Subcutaneous abdominal adipose tissue (tissue), 5 donors: ENCODE measurements at regions not wholly inside any gene's neighbourhood (a gene's known extent, or its start where the extent isn't known, plus 50 kb on each side); places are given as distances from the start of the nearest gene placed in this dataset.

Experiments used
- H3K27ac ChIP-seq: one replicate; pipeline ENCODE4 v1.7.0; 2013; ENCODE audit warnings: low read depth, mild to moderate bottlenecking, inconsistent platforms, low read length, moderate library complexity
- H3K27me3 ChIP-seq, 5 donors: one replicate each; pipeline ENCODE4 v1.7.0; 2013; ENCODE audit warnings: low read length in 5 of 5, inconsistent platforms in 1 of 5; ENCODE audit not compliant: control insufficient read depth in 5 of 5, insufficient read depth in 4 of 5
- H3K36me3 ChIP-seq, 5 donors: one replicate each; pipeline ENCODE4 v1.7.0; 2013; ENCODE audit warnings: low read length in 5 of 5; ENCODE audit not compliant: control insufficient read depth in 5 of 5, insufficient read depth in 5 of 5
- H3K4me1 ChIP-seq, 5 donors: one replicate each; pipeline ENCODE4 v1.7.0; 2013; ENCODE audit warnings: low read length in 5 of 5, mild to moderate bottlenecking in 3 of 5, moderate library complexity in 1 of 5; ENCODE audit not compliant: control insufficient read depth in 5 of 5, insufficient read depth in 5 of 5
- H3K4me3 ChIP-seq, 5 donors: one replicate each; pipeline ENCODE4 v1.7.0; 2013; ENCODE audit warnings: low read length in 5 of 5, low read depth in 1 of 5
- H3K9ac ChIP-seq, 5 donors: one replicate each; pipeline ENCODE4 v1.7.0; 2013; ENCODE audit warnings: low read length in 5 of 5, mild to moderate bottlenecking in 4 of 5, moderate library complexity in 3 of 5
- H3K9me3 ChIP-seq, 5 donors: one replicate each; pipeline ENCODE4 v1.7.0; 2013; ENCODE audit warnings: low read length in 5 of 5; ENCODE audit not compliant: control insufficient read depth in 5 of 5
- donor health status: healthy.
- donor health status: healthy.
- donor health status: healthy.
- donor health status: healthy.
- donor health status: healthy.

DNA sequence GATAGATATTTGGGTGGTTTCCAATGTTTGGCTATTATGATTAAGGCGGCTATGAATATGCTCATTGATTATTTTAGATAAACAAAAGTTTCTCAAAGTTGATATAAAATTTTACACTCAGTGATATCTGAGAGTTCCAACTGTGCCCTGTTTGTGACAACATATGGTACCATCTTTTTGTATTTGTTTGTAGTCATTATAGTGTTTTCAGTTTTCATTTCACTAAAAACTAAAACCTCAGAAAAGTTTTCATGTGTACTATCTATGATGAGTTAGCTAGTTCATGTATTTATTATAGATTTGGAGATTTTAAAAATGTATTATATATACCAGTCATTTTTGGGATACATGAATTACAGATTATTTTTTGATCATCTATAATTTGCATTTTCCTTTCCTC, 1111.4 kb downstream of the CDH18 start:
- Histone ChIP-seq H3K9ac (no peak overlapping the region), H3K4me3 (no peak overlapping the region), H3K27ac (no peak overlapping the region), H3K36me3 (no peaks in the 10 kb centered on the region), H3K4me1 (no peaks in the 10 kb centered on the region), H3K9me3 (no peaks in the 10 kb centered on the region), H3K27me3 (no peaks in the 10 kb centered on the region)

DNA sequence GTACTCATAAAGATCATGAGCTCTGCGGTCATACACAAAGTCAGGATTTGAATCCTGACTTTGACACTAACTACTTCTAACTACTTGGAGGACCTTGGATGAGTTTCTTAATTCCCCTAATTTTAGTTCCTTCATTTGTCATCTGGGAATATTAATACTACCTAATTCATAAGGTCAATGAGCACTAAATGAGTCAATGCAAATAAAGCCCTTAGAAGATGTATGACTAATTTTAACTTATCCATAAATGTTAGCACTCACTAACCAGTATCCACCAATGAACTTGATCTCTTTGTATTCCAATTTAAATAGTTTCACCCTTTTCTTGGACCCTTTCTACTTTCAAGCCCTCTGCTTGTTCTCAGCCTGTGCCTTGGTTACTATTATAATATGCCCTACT, 1106.4 kb downstream of the CDH18 start:
- Histone ChIP-seq H3K9ac (no peak overlapping the region), H3K4me3 (no peak overlapping the region), H3K9me3 (no peaks in the 10 kb centered on the region), H3K27me3 (no peaks in the 10 kb centered on the region), H3K4me1 (no peaks in the 10 kb centered on the region), H3K36me3 (no peaks in the 10 kb centered on the region), H3K27ac (no peak overlapping the region)

DNA sequence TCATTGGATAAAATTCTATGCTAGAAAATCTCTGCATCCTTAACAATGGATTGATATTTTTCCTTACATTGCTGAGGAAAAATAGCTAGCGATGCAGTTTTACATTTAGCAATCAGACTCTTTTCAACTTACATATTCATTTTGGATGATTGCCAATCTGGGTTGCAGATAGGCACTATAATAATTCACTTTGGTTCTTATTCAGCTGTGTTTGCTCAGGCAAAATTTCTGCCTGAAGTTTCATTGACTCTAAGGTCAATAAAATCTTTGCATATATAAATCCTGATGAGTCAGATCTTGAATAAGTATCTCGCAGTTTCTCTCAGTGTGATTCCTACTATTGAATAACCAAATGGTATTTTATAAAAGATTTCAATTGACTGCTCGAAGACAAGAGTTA, 1105.8 kb downstream of the CDH18 start:
- H3K9me3 ChIP-seq = no peaks in the 10 kb centered on the region
- H3K27ac ChIP-seq = no peak overlapping the region
- no peak overlapping the region for H3K4me3 ChIP-seq
- H3K9ac ChIP-seq = no peak overlapping the region
- H3K4me1 ChIP-seq = no peaks in the 10 kb centered on the region
- no peaks in the 10 kb centered on the region for H3K27me3 ChIP-seq
- H3K36me3 ChIP-seq = no peaks in the 10 kb centered on the region

DNA sequence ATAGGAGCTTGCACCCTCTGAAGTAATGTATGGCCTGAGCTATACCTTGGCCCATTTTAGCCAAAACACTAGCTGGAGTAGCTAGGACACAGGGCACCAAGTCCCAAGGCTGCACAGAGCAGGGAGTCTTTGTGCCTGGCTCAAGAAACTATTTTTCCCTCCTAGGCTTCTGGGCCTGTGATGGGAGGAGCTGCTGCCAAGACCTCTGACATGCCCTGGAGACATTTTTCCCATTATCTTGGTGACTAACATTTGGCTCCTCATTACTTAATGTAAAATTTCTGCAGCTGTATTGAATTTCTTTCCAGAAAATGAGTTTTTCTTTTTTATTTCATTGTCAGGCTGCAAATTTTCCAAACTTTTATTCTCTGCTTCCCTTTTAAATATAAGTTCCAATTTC, 1099.2 kb downstream of the CDH18 start:
- H3K9ac ChIP-seq = no peak overlapping the region
- peaks cover 0 to 5% (median 0%) of the 10 kb centered on the region in 5 donors for H3K9me3 ChIP-seq
- no peaks in the 10 kb centered on the region for H3K4me1 ChIP-seq
- H3K4me3 ChIP-seq = no peak overlapping the region
- H3K27ac ChIP-seq = no peak overlapping the region
- no peaks in the 10 kb centered on the region for H3K27me3 ChIP-seq
- no peaks in the 10 kb centered on the region for H3K36me3 ChIP-seq

DNA sequence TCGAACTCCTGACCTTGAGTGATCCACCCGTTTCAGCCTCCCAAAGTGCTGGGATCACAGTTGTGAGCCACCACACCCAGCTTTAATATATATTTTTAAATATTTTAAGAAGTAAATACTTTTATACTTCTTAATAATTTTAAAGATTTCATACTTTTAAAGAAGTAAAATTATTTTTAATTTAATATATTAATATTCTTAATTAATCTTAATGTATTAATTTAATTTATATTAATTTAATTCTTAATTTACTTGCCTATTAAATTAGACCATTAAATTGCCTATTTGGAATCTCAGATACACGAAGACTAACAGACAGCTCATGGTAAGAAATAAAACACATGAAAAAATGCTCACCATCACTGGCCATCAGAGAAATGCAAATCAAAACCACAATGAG, 1087.4 kb downstream of the CDH18 start:
- H3K36me3 ChIP-seq = no peaks in the 10 kb centered on the region
- no peaks in the 10 kb centered on the region for H3K27me3 ChIP-seq
- H3K4me1 ChIP-seq = no peaks in the 10 kb centered on the region
- no peaks in the 10 kb centered on the region for H3K9me3 ChIP-seq
- no peak overlapping the region for H3K9ac ChIP-seq
- no peak overlapping the region for H3K4me3 ChIP-seq
- H3K27ac ChIP-seq = no peak overlapping the region

DNA sequence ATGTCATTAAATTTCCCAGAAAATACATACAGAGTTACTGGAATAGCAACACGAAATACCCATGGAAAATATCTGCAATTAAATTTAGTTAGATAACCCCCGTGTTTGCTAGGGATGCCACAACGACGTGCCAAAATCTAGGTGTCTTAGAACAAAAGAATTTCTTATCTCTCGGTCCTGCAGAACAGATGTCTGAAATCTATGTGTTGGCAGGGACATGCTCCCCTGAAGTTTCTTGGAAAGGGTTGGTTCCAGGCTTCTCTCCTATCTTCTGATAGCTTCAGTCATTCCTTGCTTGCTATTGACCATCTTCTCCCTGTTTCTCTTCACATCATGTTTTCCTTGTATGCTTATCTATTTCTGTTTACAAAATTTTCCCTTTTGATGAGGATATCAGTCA, 1067.0 kb downstream of the CDH18 start:
- Histone ChIP-seq H3K9me3 (peaks cover 0 to 3% (median 0%) of the 10 kb centered on the region in 5 donors), H3K36me3 (no peaks in the 10 kb centered on the region), H3K4me1 (peaks cover 0 to 1% (median 0%) of the 10 kb centered on the region in 5 donors), H3K4me3 (no peak overlapping the region), H3K27me3 (no peaks in the 10 kb centered on the region), H3K27ac (no peak overlapping the region), H3K9ac (no peak overlapping the region)

DNA sequence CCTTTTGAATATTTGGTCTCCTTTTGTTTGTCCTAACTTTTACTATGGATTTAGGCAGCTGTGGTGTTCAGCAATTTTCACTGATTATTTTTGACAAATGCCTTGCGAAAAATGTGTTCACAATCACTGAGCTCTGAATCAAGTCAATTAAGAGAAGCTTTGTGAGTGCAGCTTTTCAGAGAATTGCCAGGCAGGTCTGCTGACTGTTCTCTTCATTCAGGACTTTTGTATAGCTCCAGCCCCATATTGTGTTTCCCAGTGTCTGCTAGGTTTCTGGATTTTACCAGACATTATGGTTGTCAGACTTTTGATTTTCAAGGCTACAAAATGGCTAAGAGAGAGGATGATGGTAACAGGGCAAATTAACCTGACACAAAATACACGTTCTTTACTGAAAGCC, 1055.9 kb downstream of the CDH18 start:
- Histone ChIP-seq H3K36me3 (no peaks in the 10 kb centered on the region), H3K27me3 (no peaks in the 10 kb centered on the region), H3K9me3 (no peaks in the 10 kb centered on the region), H3K27ac (no peak overlapping the region), H3K4me1 (no peaks in the 10 kb centered on the region), H3K9ac (no peak overlapping the region), H3K4me3 (no peak overlapping the region)

DNA sequence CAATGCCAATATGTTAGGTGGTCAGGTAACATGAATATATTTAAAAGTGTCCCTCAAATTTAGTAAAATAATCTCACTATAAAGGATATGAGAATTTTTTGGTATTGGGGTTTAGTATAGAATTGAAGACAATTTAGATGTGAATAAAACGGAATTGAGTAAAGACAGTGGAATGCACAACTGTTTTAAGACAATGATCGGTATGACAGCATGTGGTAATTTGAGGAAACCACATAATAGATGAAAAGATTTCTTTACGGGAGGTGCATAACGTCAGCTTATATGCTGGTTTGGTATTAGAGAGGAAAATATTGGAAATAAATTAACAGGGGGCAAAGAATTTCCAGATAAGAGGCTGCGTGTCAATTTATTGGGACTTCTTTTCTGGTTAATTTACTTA, 1043.2 kb downstream of the CDH18 start:
- H3K27me3 ChIP-seq = no peaks in the 10 kb centered on the region
- no peak overlapping the region for H3K27ac ChIP-seq
- H3K4me3 ChIP-seq = no peak overlapping the region
- no peak overlapping the region for H3K9ac ChIP-seq
- H3K36me3 ChIP-seq = no peaks in the 10 kb centered on the region
- H3K9me3 ChIP-seq = peaks cover 0 to 7% (median 2%) of the 10 kb centered on the region in 5 donors
- H3K4me1 ChIP-seq = no peaks in the 10 kb centered on the region

DNA sequence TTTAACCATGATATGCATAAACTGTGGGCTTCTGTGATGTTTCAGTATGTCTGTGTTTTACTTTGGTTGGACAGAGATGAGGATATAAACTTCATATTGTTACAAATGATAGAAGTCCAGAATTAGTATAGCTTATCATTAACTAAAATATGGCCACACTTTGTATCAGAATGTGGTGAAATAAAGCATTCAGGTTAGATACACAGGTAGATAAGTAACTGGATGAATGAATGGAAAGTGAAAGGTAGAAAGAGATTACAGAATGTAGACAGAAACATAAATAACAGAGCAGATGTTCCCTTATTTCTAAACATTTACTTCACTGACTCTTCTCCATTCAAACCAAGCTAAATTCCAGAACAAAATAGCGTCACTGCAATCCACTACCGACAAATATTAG, 1033.8 kb downstream of the CDH18 start:
- no peaks in the 10 kb centered on the region for H3K36me3 ChIP-seq
- H3K27me3 ChIP-seq = no peaks in the 10 kb centered on the region
- H3K9me3 ChIP-seq = no peaks in the 10 kb centered on the region
- no peak overlapping the region for H3K27ac ChIP-seq
- H3K4me3 ChIP-seq = no peak overlapping the region
- H3K9ac ChIP-seq = no peak overlapping the region
- no peaks in the 10 kb centered on the region for H3K4me1 ChIP-seq

DNA sequence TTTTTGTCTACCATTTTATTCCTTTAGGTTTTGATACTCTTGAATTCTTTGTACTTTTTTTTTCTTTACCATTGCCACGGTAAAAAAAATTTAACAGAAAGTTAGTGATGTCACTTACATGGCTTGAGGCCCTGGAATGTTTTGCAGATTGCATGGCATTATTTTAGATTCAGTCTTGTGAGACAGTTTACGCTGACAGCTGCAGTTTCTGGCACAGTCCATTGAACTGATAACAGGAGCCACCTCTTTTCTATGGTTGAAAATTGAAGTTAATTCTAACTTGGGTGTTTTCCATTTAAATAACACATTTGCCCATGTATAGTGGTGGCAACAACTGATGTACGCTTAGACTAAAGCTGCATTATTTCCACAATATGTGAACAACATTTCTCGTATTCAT, 1028.5 kb downstream of the CDH18 start:
- H3K4me3 ChIP-seq = no peak overlapping the region
- H3K9me3 ChIP-seq = no peaks in the 10 kb centered on the region
- H3K27ac ChIP-seq = no peak overlapping the region
- H3K9ac ChIP-seq = no peak overlapping the region
- no peaks in the 10 kb centered on the region for H3K27me3 ChIP-seq
- H3K4me1 ChIP-seq = no peaks in the 10 kb centered on the region
- no peaks in the 10 kb centered on the region for H3K36me3 ChIP-seq

DNA sequence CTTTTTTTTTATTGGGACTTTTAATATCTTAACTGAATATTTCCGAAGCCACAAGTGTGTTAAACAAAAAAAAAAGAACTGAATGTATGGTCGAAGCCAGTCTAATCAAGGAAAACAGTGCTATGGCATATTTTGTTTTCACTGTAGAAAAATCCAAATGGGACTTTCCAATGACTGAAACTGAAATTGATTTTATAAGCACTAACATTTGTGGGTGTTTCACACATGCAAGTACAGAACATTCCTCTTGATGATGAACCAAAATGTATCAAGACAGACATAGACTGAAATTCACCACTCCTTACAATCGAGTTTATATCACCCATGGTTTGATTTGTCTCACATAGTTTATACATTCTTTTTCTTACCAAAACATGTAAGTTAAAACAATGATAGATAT, 1026.8 kb downstream of the CDH18 start:
- no peak overlapping the region for H3K4me3 ChIP-seq
- H3K9me3 ChIP-seq = no peaks in the 10 kb centered on the region
- H3K9ac ChIP-seq = no peak overlapping the region
- no peaks in the 10 kb centered on the region for H3K4me1 ChIP-seq
- H3K27me3 ChIP-seq = no peaks in the 10 kb centered on the region
- no peak overlapping the region for H3K27ac ChIP-seq
- H3K36me3 ChIP-seq = no peaks in the 10 kb centered on the region
